ENCODE measurements at regions not wholly inside any gene's neighbourhood (a gene's known extent, or its start where the extent isn't known, plus 50 kb on each side); places are given as distances from the start of the nearest gene placed in this dataset.

DNA sequence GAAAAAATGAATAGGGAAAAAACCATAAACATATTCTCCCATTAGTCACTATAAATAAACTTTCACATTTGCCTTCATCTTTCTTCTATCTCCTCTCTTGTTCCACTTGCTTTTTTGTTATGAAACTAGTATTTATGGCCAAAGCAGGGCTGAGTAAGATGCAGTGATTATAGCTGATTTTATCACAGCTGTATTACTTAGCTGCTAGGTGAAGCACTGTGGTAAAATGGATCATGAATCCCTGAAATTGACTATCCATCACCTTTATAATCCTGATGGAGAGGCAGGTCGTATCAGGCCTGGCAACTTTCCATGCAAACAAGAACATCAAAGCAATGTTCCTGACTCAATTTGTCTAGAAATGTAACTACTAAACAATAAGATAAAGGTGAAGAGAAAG is 471.6 kb downstream of the TUSC7 start:
- DNase-seq (ENCODE audit: low read depth, low spot score) = no peak

GRCh38 chr3:117184574-117184973 is 475.0 kb downstream of the TUSC7 start:
- DNase-seq (ENCODE audit: low read depth, low spot score) = peak; percentile 79

DNA sequence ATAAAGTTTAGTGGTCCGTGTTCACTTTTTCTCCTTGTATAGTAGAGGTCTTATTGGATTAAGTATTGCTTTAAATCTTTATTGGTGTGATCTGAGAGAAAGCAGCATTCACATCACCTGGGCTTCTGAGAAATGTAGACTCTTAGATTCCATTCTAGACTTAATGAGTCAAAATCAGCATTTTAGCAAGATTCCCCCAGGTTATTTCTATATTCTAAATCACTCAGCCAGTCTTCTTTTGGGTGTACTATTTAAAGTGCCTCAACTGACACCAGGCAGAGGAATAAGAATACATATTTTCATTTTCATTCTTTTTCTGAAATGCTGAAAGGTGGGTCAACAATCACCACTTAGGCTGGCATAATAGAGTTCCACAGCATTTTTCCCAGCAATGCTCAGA is 481.7 kb downstream of the TUSC7 start:
- no peak for DNase-seq (ENCODE audit: low read depth, low spot score)

GRCh38 chr3:117192888-117193287 is 483.3 kb downstream of the TUSC7 start:
- no peak for DNase-seq (ENCODE audit: low read depth, low spot score)

DNA sequence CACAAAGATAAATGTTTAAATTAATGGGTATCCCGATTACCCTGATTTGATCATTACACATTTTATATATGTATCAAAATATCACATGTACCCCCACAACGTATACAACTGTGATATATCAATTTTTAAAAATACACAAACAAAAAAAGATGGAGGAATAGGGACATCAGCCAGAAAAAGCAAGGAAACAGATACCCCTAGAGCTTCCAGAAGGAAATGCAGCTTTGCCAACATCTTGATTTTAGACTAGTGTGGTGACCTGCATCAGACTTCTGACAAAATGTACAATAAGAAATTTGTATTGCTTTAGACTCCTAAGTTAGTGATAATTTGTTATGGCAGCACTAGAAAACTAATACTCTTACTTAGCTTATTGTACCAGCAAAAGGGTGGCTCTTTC is 483.8 kb downstream of the TUSC7 start:
- no peak for DNase-seq (ENCODE audit: low read depth, low spot score)

- DNase-seq (ENCODE audit: low read depth, low spot score) = no peak
Measured at GRCh38 chr3:117195034-117195433, 485.5 kb downstream of the TUSC7 start.

GRCh38 chr3:117200962-117201361 is 491.4 kb downstream of the TUSC7 start:
- no peak for DNase-seq (ENCODE audit: low read depth, low spot score)

- DNase-seq (ENCODE audit: low read depth, low spot score) = no peak
Measured at GRCh38 chr3:117201901-117202774, 492.6 kb downstream of the TUSC7 start.

DNA sequence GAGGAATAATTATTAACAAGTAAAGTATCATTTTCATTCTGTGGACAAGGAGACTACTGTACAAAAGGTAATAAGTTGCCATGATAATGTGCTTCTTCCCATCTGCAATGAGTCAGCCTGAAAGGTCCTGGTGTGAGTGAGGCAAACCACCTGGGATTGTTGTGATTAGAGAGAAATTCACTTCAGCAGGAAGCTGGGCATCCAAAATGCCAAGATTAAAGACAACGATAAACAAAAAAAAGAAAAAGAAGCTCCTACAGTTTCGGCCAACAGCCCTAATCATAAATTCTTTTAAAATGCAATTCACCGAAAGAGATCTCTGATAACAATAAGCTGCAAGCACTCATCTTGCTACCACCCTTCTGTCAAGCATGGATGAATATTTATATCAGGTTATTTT is 507.8 kb downstream of the TUSC7 start:
- DNase-seq (ENCODE audit: low read depth, low spot score) = no peak

DNA sequence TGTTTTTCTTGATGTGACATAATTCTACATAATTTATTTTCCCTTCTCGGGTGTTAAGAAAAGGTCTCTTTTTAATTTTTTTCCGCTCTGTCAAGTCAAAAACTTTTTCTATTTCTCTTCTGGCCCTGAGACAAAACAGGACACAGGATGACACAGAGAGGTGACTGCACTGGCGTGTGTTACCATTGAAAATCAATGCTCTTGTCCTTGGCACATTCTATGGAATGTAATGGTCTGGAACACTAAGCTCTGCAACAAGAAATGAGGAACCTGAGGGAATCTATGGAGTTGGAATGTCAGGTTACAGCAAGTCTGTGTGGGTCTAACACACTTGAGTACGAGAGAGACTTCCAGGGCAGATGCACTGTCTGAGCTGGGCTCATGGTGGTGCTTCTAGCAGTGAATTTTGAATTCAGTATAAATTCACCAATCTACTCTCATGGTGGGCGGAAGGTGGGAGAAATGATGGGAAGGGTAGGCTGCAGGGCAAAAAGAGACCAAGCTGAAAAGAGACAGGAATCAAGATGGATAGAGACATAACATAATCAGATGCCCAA is 508.3 kb downstream of the TUSC7 start:
- DNase-seq (ENCODE audit: low read depth, low spot score) = no peak

DNA sequence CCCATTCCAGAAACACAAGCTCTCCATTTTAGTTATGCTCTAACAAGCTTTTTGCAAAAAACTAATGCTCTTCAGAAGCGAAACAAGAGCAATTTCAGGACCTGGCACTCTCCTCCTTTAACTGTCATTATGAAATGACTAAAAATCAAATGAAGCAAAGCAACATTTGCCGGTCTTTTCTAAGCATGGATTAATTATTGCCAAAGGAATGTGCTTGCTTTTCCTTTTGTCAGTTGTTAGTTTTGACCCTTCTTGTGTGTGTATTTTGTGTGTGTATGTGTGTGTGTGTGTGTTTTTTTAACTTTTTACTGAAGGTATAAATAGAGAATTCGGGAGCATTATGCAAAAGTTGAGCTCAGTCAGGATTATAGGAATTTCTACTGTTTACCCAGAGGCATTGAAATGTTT is 509.1 kb downstream of the TUSC7 start:
- no peak for DNase-seq (ENCODE audit: low read depth, low spot score)

DNA sequence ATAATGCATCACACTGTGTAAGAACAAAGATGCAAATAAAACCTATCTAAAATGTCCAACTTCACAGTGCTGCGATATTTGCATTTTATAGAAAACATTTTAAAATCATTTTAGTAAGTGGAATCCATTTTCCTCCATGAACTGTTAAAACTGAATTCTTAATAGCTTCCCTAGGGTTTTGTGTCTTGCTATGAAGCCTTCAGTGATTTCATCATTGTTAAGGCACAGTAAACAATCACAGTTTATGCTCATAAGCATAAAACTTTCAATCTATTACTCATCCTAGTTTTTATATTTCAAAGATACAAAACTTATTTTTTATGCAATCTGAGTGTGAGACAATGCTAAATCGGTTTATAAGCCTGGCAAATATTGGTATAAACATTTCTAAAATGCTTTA is 509.7 kb downstream of the TUSC7 start:
- DNase-seq (ENCODE audit: low read depth, low spot score) = no peak

DNA sequence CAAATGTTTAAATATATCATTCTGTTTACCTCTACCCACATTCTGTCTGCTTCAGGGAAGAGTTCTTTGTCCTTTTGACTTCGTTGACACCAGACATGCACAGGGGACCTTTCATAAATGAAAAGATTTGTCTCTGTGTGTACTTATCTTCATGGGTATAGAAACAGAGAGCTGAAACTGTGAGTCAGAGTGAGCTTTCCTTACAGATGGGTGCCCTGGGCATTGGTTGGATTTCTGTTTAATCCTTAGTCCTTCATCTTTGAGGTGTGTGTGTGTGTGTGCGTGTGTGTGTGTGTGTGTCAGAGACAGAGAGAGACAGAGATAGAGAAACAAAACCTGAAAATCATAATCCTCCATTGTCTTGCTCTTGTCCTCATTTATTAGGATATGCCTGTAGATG is 517.4 kb downstream of the TUSC7 start:
- DNase-seq (ENCODE audit: low read depth, low spot score) = no peak

DNA sequence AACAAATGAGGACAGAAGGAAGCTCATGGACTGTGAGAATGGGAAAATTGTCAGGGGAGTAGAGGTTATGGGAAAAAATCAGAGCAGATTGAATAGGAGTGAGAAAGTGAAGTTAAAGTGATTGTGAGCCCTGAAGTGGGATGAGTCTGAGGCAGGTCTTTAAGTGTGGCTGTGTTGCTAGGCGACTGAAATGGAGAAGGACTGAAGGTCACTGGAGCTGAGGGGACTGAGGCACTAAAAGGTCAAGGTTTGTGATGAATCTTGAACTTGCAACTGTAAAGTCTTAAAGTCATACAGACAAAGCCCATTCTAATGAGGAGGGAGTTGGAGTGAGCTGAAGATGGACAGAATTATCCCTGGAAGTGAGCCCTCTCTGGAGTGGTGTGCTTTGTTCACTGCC is 518.9 kb downstream of the TUSC7 start:
- DNase-seq (ENCODE audit: low read depth, low spot score) = no peak

DNA sequence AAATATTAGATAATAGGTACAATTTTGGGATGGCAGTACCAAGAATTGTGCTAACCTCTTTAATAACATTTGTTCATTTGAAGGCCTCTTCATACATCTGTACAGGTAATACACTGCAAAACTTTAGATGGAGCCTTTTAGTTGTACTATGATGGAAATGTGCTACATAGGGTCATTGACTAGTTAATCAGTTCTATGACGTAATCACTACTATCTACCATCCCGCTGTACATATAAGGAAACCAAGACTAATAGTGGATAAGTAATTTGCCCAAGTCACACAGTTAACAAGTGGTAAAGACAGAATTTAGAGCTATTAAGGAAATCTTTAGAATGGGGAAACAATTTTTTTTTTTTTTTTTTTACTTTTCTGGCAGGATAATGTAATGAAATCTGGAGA is 521.3 kb downstream of the TUSC7 start:
- DNase-seq (ENCODE audit: low read depth, low spot score) = no peak

DNA sequence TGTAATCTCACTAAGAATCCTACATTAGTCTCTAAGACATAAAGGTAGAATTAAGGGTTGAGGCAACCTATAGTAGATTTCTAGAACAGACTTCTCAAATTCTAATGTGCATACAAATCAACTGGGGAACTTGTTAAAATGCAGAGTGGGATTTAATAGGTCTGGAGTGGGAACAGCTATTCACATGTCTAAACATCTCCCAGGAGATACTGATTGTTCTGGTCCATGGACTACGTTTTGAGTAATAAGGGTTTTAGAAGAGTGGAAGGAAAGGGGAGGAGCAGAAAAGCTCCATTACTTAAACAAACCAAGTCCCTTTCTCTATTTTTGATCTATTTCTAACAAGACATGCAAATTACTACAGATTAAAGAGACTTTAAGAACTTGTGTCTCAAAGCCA is 524.8 kb downstream of the TUSC7 start:
- DNase-seq (ENCODE audit: low read depth, low spot score) = no peak

GRCh38 chr3:117235304-117235703 is 525.7 kb downstream of the TUSC7 start:
- no peak for DNase-seq (ENCODE audit: low read depth, low spot score)

DNA sequence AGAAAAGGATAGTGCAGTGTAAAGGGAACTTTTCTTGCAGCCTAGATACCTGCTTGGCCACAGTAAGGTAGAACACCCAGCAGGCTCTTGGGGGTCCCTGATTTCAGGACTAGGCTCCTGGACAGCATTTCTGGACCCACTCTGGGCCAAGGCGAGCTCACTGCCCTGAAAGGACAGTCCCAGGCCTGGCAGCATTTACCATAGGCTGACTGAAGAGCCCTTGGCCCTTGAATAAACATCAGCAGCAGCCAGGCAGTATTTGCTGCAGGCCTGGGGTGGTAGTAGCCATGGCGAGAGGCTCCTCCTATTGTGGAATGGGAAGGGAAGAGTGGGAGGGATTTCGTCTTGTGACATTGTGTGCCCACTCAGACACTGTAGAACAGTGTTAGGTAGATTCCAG is 529.2 kb downstream of the TUSC7 start:
- no peak for DNase-seq (ENCODE audit: low read depth, low spot score)

- no peak for DNase-seq (ENCODE audit: low read depth, low spot score)
Measured at GRCh38 chr3:117243657-117244056, 534.1 kb downstream of the TUSC7 start.

GRCh38 chr3:117246771-117247555 is 537.4 kb downstream of the TUSC7 start:
- no peak for DNase-seq (ENCODE audit: low read depth, low spot score)

DNA sequence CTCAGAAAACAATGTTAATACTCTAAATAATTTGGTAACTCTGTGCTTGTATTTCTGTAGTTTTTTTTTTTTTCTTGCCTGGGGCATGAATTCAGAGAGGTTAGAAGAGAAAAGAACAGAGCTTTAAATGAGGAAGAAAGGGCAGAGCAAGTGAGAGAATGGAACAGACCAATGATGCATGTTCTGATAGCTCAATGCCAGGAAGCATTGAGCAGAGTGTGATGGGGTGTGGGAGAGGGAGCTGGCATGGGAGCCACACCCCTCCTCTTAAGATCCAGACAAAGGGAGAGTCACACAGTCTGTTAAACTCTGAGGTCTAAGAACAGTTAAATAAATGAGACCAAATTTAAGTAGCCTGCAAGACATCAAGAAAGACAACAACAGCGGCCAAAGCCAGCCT is 538.6 kb downstream of the TUSC7 start:
- DNase-seq (ENCODE audit: low read depth, low spot score) = no peak

- DNase-seq (ENCODE audit: low read depth, low spot score) = peak; percentile 43
Measured at GRCh38 chr3:117252208-117252607, 542.6 kb downstream of the TUSC7 start.

DNA sequence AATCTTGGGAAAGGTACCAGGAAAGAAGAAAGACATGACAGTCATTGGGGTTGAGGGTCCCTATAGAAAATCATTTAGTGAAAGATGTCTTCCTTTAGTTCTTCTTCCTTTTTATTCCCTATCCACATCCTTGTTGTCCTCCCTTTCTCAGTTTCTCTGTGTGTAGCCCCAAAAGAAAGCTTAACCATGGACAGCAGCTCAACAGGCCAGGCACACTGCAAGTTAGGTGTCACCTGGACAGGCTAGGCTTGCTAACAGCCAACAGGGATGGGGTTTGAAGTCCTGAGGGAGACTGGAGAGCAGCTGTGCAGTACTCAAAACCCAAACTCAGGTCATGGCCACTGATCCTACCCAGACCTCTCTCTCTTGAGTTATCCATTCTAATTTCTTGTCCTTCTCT is 543.1 kb downstream of the TUSC7 start:
- no peak for DNase-seq (ENCODE audit: low read depth, low spot score)
